ENCODE measurements at regions not wholly inside any gene's neighbourhood (a gene's known extent, or its start where the extent isn't known, plus 50 kb on each side); places are given as distances from the start of the nearest gene placed in this dataset.

- Histone ChIP-seq H3K9me3 (no peaks in the 10 kb centered on the region), H3K36me3 (no peaks in the 10 kb centered on the region), H3K4me3 (no peak overlapping the region), H3K27ac (no peak overlapping the region), H3K4me1 (no peaks in the 10 kb centered on the region), H3K27me3 (no peaks in the 10 kb centered on the region)
- DNase-seq = no peak
- intact Hi-C loops (cut with DNase I; ENCODE audit: low total_unique reads) = no loop called here
- no peak for TF ChIP-seq POLR2A (IDR thresholded peaks at IDR 0.05)
- no peak for TF ChIP-seq CTCF (IDR thresholded peaks at IDR 0.05)
These were observed 668.2 kb upstream of the NDST4 start for GRCh38 chr4:115781528-115782146.

- Histone ChIP-seq H3K27me3 (no peaks in the 10 kb centered on the region), H3K36me3 (no peaks in the 10 kb centered on the region), H3K27ac (no peak overlapping the region), H3K4me1 (no peaks in the 10 kb centered on the region), H3K9me3 (no peaks in the 10 kb centered on the region), H3K4me3 (no peak overlapping the region)
- DNase-seq = no peak
- no peak for TF ChIP-seq POLR2A (IDR thresholded peaks at IDR 0.05)
- TF ChIP-seq CTCF (IDR thresholded peaks at IDR 0.05) = no peak
- intact Hi-C loops (cut with DNase I; ENCODE audit: low total_unique reads) = no loop called here
These were observed 667.4 kb upstream of the NDST4 start for GRCh38 chr4:115780835-115781234.

- Histone ChIP-seq H3K9me3 (no peaks in the 10 kb centered on the region), H3K4me1 (no peaks in the 10 kb centered on the region), H3K36me3 (no peaks in the 10 kb centered on the region), H3K27ac (no peak overlapping the region), H3K4me3 (no peak overlapping the region), H3K27me3 (no peaks in the 10 kb centered on the region)
- no peak for DNase-seq
- TF ChIP-seq CTCF (IDR thresholded peaks at IDR 0.05) = no peak
- TF ChIP-seq POLR2A (IDR thresholded peaks at IDR 0.05) = no peak
- intact Hi-C loops (cut with DNase I; ENCODE audit: low total_unique reads) = no loop called here
These were observed 666.8 kb upstream of the NDST4 start for GRCh38 chr4:115780268-115780667.

- DNase-seq = no peak
- Histone ChIP-seq H3K36me3 (no peaks in the 10 kb centered on the region), H3K4me1 (no peaks in the 10 kb centered on the region), H3K27ac (no peak overlapping the region), H3K27me3 (no peaks in the 10 kb centered on the region), H3K4me3 (no peak overlapping the region), H3K9me3 (no peaks in the 10 kb centered on the region)
- no peak for TF ChIP-seq POLR2A (IDR thresholded peaks at IDR 0.05)
- TF ChIP-seq CTCF (IDR thresholded peaks at IDR 0.05) = no peak
- intact Hi-C loops (cut with DNase I; ENCODE audit: low total_unique reads) = no loop called here
These were observed 656.7 kb upstream of the NDST4 start for GRCh38 chr4:115770046-115770543.

GRCh38 chr4:115769396-115769795 is 656.0 kb upstream of the NDST4 start:
- no peak overlapping the region for H3K4me3 ChIP-seq
- DNase-seq = no peak
- H3K9me3 ChIP-seq = no peaks in the 10 kb centered on the region
- H3K36me3 ChIP-seq = no peaks in the 10 kb centered on the region
- intact Hi-C loops (cut with DNase I; ENCODE audit: low total_unique reads) = no loop called here
- H3K4me1 ChIP-seq = no peaks in the 10 kb centered on the region
- TF ChIP-seq POLR2A (IDR thresholded peaks at IDR 0.05) = no peak
- no peak for TF ChIP-seq CTCF (IDR thresholded peaks at IDR 0.05)
- H3K27ac ChIP-seq = no peak overlapping the region
- no peaks in the 10 kb centered on the region for H3K27me3 ChIP-seq
